ENCODE measurements at regions not wholly inside any gene's neighbourhood (a gene's known extent, or its start where the extent isn't known, plus 50 kb on each side); places are given as distances from the start of the nearest gene placed in this dataset.

- intact Hi-C loops (cut with DNase I, micrococcal nuclease), result no loop called here
- no peak overlapping the region for H3K4me3 ChIP-seq
- ATAC-seq (no peak), DNase-seq (peak in 1 of 3 donors; percentile 7)
- no peaks in the 10 kb centered on the region for H3K4me1 ChIP-seq (ENCODE audit: low read depth)
- no peak for TF ChIP-seq CTCF (IDR thresholded peaks at IDR 0.05)
- H3K36me3 ChIP-seq (ENCODE audit: low read depth), result no peaks in the 10 kb centered on the region
- no peaks in the 10 kb centered on the region for H3K9me3 ChIP-seq
These were observed 820.5 kb upstream of the POU3F3 start for GRCh38 chr2:104033399-104033798.

- no peak for ATAC-seq
- no peak for TF ChIP-seq CTCF (IDR thresholded peaks at IDR 0.05)
These were observed 813.1 kb upstream of the POU3F3 start for GRCh38 chr2:104040771-104041170.

GRCh38 chr2:104041351-104041750, 812.6 kb upstream of the POU3F3 start:
- Histone ChIP-seq H3K4me1 (ENCODE audit: low read depth) (no peaks in the 10 kb centered on the region), H3K4me3 (no peak overlapping the region), H3K36me3 (ENCODE audit: low read depth) (no peaks in the 10 kb centered on the region), H3K9me3 (no peaks in the 10 kb centered on the region)
- intact Hi-C loops (cut with DNase I, micrococcal nuclease), result no loop called here
- DNase-seq (no peak), ATAC-seq (no peak)
- TF ChIP-seq CTCF (IDR thresholded peaks at IDR 0.05), result no peak

More at GRCh38 chr2:104040771-104041170, 813.1 kb upstream of the POU3F3 start:
- H3K4me1 ChIP-seq (ENCODE audit: low read depth), result no peaks in the 10 kb centered on the region
- H3K36me3 ChIP-seq (ENCODE audit: low read depth), result no peaks in the 10 kb centered on the region
- no peaks in the 10 kb centered on the region for H3K9me3 ChIP-seq
- intact Hi-C loops (cut with DNase I, micrococcal nuclease), result no loop called here
- no peak for DNase-seq
- no peak overlapping the region for H3K4me3 ChIP-seq

DNA sequence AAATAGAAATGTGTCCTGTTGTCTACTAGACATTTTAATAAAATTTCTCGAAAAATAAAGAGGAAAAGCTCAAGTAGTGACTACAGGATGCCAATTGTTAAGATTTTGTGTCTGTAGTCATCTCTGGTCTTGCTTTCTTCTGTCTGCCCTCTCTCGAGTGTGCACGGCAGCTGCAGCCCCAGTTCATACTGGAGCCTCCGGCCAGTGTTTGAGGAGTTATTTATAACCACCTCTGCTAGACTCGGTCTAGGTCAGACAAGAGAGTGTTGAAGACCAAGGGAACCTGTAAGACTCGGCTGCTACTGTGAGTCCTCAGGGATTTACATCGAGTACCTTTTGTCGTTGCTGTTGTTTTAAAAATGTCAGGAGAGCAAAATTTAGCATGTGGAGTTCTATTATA, 810.1 kb upstream of the POU3F3 start:
- ATAC-seq (no peak), DNase-seq (no peak)
- no peaks in the 10 kb centered on the region for H3K9me3 ChIP-seq
- H3K36me3 ChIP-seq (ENCODE audit: low read depth), result no peaks in the 10 kb centered on the region
- no peaks in the 10 kb centered on the region for H3K4me1 ChIP-seq (ENCODE audit: low read depth)
- no peak for TF ChIP-seq CTCF (IDR thresholded peaks at IDR 0.05)
- H3K4me3 ChIP-seq, result no peak overlapping the region
- intact Hi-C loops (cut with DNase I, micrococcal nuclease), result no loop called here

GRCh38 chr2:104045071-104045470, 808.8 kb upstream of the POU3F3 start:
- no peak for TF ChIP-seq CTCF (IDR thresholded peaks at IDR 0.05)
- intact Hi-C loops (cut with DNase I, micrococcal nuclease), result no loop called here

DNA sequence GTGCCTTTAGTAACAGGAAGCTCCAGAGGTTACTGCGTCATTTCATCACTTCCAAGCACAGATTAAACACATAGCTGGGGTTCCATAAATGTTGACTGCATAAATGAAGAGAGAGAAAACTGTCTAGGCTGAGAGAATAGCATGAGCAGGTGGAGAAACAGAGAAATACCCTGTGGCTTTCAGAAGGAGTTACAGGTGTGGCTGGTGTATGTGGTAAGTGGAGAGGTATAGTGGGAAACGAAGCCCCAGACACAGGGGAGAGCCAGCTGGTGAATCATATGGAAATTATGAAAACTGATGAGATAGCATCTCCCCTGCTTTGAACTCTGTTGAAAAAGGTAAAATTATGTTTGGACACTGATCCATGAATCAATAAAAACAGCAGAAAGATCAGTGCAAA, 807.4 kb upstream of the POU3F3 start:
- Histone ChIP-seq H3K4me1 (ENCODE audit: low read depth) (no peaks in the 10 kb centered on the region), H3K9me3 (no peaks in the 10 kb centered on the region), H3K36me3 (ENCODE audit: low read depth) (no peaks in the 10 kb centered on the region), H3K4me3 (no peak overlapping the region)
- intact Hi-C loops (cut with DNase I, micrococcal nuclease), result no loop called here
- DNase-seq, result no peak
- no peak for ATAC-seq
- no peak for TF ChIP-seq CTCF (IDR thresholded peaks at IDR 0.05)

More at GRCh38 chr2:104045071-104045470, 808.8 kb upstream of the POU3F3 start:
- Histone ChIP-seq H3K4me3 (no peak overlapping the region), H3K4me1 (ENCODE audit: low read depth) (no peaks in the 10 kb centered on the region), H3K36me3 (ENCODE audit: low read depth) (no peaks in the 10 kb centered on the region), H3K9me3 (no peaks in the 10 kb centered on the region)
- ATAC-seq (no peak), DNase-seq (no peak)

All from mucosa of descending colon (tissue), 3 donors.